ENCODE measurements at regions not wholly inside any gene's neighbourhood (a gene's known extent, or its start where the extent isn't known, plus 50 kb on each side); places are given as distances from the start of the nearest gene placed in this dataset.

DNA sequence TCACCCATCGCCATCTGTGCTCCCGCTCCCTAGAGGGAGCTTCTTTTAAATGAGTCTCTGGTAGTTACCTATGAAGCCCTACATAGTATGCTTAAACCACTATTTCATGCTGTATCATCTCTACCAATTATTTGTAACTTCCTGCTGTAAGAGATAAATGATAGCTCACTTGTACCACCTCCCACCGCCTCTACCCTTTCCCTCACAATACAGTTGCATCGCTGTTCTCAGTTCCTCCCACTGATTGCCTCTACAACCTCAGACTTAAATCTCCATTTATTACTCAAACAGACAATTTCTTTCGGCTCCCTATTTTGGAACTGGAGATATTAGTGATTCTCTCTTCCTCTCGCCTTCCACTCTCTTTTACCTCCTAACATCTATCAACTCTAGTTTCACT, 222.9 kb upstream of the ZC3H12C start:
- Mint-ChIP-seq H3K27ac (ENCODE audit: unreplicated experiment) (no peak overlapping the region), H3K9me3 (ENCODE audit: low read depth, unreplicated experiment) (no peaks in the 10 kb centered on the region), H3K36me3 (ENCODE audit: insufficient read depth, unreplicated experiment) (no peaks in the 10 kb centered on the region), H3K4me3 (ENCODE audit: low read depth, unreplicated experiment) (no peak overlapping the region), H3K27me3 (ENCODE audit: unreplicated experiment) (no peaks in the 10 kb centered on the region), H3K4me1 (ENCODE audit: low read depth, unreplicated experiment) (no peaks in the 10 kb centered on the region)
- BruUV-seq (replicated peaks), result no TSS peak
- DNase-seq, result no peak
- CTCF ChIA-PET, result no interaction called here
- TF ChIP-seq, protein P1, sequence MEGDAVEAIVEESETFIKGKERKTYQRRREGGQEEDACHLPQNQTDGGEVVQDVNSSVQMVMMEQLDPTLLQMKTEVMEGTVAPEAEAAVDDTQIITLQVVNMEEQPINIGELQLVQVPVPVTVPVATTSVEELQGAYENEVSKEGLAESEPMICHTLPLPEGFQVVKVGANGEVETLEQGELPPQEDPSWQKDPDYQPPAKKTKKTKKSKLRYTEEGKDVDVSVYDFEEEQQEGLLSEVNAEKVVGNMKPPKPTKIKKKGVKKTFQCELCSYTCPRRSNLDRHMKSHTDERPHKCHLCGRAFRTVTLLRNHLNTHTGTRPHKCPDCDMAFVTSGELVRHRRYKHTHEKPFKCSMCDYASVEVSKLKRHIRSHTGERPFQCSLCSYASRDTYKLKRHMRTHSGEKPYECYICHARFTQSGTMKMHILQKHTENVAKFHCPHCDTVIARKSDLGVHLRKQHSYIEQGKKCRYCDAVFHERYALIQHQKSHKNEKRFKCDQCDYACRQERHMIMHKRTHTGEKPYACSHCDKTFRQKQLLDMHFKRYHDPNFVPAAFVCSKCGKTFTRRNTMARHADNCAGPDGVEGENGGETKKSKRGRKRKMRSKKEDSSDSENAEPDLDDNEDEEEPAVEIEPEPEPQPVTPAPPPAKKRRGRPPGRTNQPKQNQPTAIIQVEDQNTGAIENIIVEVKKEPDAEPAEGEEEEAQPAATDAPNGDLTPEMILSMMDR (IDR thresholded peaks at IDR 0.05; ENCODE audit: unreplicated experiment), result no peak
- intact Hi-C loops (cut with micrococcal nuclease; ENCODE audit: unreplicated experiment), result no loop called here

DNA sequence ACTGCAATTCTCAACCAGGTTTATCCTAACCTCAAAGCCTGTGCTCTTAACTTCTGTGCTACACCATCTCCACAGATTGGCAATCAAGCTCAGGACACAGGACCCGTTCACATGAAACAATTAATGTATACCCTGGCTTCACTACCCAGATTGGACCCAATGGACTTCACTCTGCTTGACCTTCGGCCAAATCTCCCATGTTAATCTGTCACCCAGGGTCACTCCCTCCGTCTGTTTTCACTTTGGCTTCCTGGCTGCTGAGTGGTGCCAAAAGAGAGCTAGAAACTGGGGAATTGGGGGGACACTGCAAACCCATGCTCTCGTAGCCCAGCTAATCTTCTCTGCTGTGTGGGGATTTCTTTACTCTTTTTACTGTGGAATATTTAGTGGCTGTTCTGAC, 216.1 kb upstream of the ZC3H12C start:
- peaks cover 8% of the 10 kb centered on the region for H3K27me3 Mint-ChIP-seq (ENCODE audit: unreplicated experiment)
- no peaks in the 10 kb centered on the region for H3K9me3 Mint-ChIP-seq (ENCODE audit: low read depth, unreplicated experiment)
- no TSS peak for BruUV-seq (replicated peaks)
- intact Hi-C loops (cut with micrococcal nuclease; ENCODE audit: unreplicated experiment), result no loop called here
- H3K4me1 Mint-ChIP-seq (ENCODE audit: low read depth, unreplicated experiment), result no peaks in the 10 kb centered on the region
- no peak overlapping the region for H3K4me3 Mint-ChIP-seq (ENCODE audit: low read depth, unreplicated experiment)
- TF ChIP-seq, protein P1 (IDR thresholded peaks at IDR 0.05; ENCODE audit: unreplicated experiment), result no peak
- no peak for DNase-seq
- CTCF ChIA-PET, result no interaction called here
- H3K27ac Mint-ChIP-seq (ENCODE audit: unreplicated experiment), result no peak overlapping the region
- no peaks in the 10 kb centered on the region for H3K36me3 Mint-ChIP-seq (ENCODE audit: insufficient read depth, unreplicated experiment)

DNA sequence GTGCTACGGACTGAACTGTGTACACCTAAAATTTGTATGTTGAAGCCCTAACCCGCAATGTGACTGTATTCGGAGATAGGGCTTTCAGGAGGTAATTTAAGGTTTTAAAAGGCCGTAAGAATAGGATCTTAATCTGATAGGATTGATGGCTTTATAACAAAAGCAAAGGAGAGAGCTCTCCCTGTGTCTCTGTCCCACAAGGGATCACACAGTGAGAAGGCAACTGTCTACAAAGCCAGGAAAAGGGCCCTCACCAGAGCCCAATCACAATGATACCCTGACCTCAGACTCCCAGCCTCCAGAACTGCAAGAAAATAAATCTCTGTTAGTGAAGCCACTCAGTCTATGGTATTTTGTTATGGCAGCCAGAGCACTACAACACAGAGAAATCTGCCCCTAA, 208.7 kb upstream of the ZC3H12C start:
- CTCF ChIA-PET, result no interaction called here
- DNase-seq, result no peak
- Mint-ChIP-seq H3K36me3 (ENCODE audit: insufficient read depth, unreplicated experiment) (no peaks in the 10 kb centered on the region), H3K9me3 (ENCODE audit: low read depth, unreplicated experiment) (no peaks in the 10 kb centered on the region), H3K4me1 (ENCODE audit: low read depth, unreplicated experiment) (no peaks in the 10 kb centered on the region), H3K27ac (ENCODE audit: unreplicated experiment) (no peak overlapping the region), H3K4me3 (ENCODE audit: low read depth, unreplicated experiment) (no peak overlapping the region), H3K27me3 (ENCODE audit: unreplicated experiment) (peaks cover 17% of the 10 kb centered on the region)
- intact Hi-C loops (cut with micrococcal nuclease; ENCODE audit: unreplicated experiment), result no loop called here
- no TSS peak for BruUV-seq (replicated peaks)
- TF ChIP-seq, protein P1 (IDR thresholded peaks at IDR 0.05; ENCODE audit: unreplicated experiment), result no peak

DNA sequence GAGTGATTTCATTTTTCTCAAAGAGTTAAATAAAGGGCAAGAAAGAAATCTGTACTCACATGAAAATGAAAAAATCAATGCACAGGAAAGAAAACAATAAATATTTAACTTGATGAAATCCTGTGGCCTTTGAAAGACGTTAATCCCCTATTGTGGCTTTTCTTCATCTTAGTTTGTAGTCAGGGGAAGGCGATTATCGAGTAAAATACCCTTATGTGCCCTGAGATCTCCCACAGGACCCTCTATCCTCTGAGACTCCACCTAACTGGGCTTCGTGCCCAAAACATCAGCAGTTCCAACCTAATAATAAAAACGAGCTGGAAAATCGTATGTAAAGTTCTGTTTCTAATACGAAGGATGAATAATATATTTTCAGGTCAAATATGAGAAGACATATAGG, 208.2 kb upstream of the ZC3H12C start:
- CTCF ChIA-PET, result no interaction called here
- no peaks in the 10 kb centered on the region for H3K9me3 Mint-ChIP-seq (ENCODE audit: low read depth, unreplicated experiment)
- intact Hi-C loops (cut with micrococcal nuclease; ENCODE audit: unreplicated experiment), result no loop called here
- peaks cover 17% of the 10 kb centered on the region for H3K27me3 Mint-ChIP-seq (ENCODE audit: unreplicated experiment)
- H3K4me3 Mint-ChIP-seq (ENCODE audit: low read depth, unreplicated experiment), result no peak overlapping the region
- no peak overlapping the region for H3K27ac Mint-ChIP-seq (ENCODE audit: unreplicated experiment)
- no peaks in the 10 kb centered on the region for H3K4me1 Mint-ChIP-seq (ENCODE audit: low read depth, unreplicated experiment)
- TF ChIP-seq, protein P1 (IDR thresholded peaks at IDR 0.05; ENCODE audit: unreplicated experiment), result no peak
- BruUV-seq (replicated peaks), result no TSS peak
- H3K36me3 Mint-ChIP-seq (ENCODE audit: insufficient read depth, unreplicated experiment), result no peaks in the 10 kb centered on the region
- no peak for DNase-seq

Measured in Calu3 (cell line).